Islet of Langerhans (tissue), 1 donor: ENCODE measurements at regions not wholly inside any gene's neighbourhood (a gene's known extent, or its start where the extent isn't known, plus 50 kb on each side); places are given as distances from the start of the nearest gene placed in this dataset.
"Not testable (repeated sequence)": the region's sequence is repeated elsewhere in the genome, so short reads cannot be mapped to it uniquely, and the experiment has no call there.

Experiments
- FAIRE-seq: peaks from one replicate; lab custom pipeline; 2011; peaks lifted over from hg19 to GRCh38; lab: Jason Lieb, UNC

- FAIRE-seq: no peak
These were observed 103.7 kb downstream of the SLC17A6 start for GRCh38 chr11:22441831-22442230.

GRCh38 chr11:22435582-22435981 lies 97.4 kb downstream of the SLC17A6 start:
- FAIRE-seq: not testable (repeated sequence)

- peak; percentile 86 for FAIRE-seq
These were observed 95.3 kb downstream of the SLC17A6 start for GRCh38 chr11:22433517-22433916.

GRCh38 chr11:22433094-22433455 lies 94.9 kb downstream of the SLC17A6 start:
- peak; percentile 81 for FAIRE-seq

GRCh38 chr11:22432291-22433093 lies 94.3 kb downstream of the SLC17A6 start:
- FAIRE-seq: peak; percentile 43

- FAIRE-seq: no peak
These were observed 92.9 kb downstream of the SLC17A6 start for GRCh38 chr11:22431106-22431505.

GRCh38 chr11:22430639-22431038 lies 92.5 kb downstream of the SLC17A6 start:
- FAIRE-seq: no peak

- FAIRE-seq: no peak
These were observed 92.0 kb downstream of the SLC17A6 start for GRCh38 chr11:22430141-22430541.
